ENCODE measurements at regions not wholly inside any gene's neighbourhood (a gene's known extent, or its start where the extent isn't known, plus 50 kb on each side); places are given as distances from the start of the nearest gene placed in this dataset.

- ATAC-seq (no peak), DNase-seq (no peak)
- peaks cover 4 to 7% of the 10 kb centered on the region in 2 donors for H3K27me3 Mint-ChIP-seq (ENCODE audit: low read depth in 2 of 2)
- TF ChIP-seq CTCF (IDR thresholded peaks at IDR 0.05) = no peak
- Histone ChIP-seq H3K9me3 (ENCODE audit: control insufficient read depth, insufficient read depth, low read length) (no peaks in the 10 kb centered on the region), H3K4me1 (ENCODE audit: control insufficient read depth, insufficient read depth, low read length) (no peaks in the 10 kb centered on the region), H3K36me3 (ENCODE audit: control insufficient read depth, insufficient read depth, low read length) (no peaks in the 10 kb centered on the region), H3K27ac (ENCODE audit: low read length) (no peak overlapping the region), H3K27me3 (ENCODE audit: control insufficient read depth, insufficient read depth, low read length) (no peaks in the 10 kb centered on the region), H3K4me3 (ENCODE audit: low read length) (no peak overlapping the region)
- WGBS (ENCODE audit: insufficient coverage) = 76% methylated on average over 4 of the region's 4 CpGs
- no peak overlapping the region for H3K4me3 Mint-ChIP-seq
- no peak overlapping the region for H3K27ac Mint-ChIP-seq
- intact Hi-C loops (cut with micrococcal nuclease) = no loop called here
- H3K36me3 Mint-ChIP-seq = no peaks in the 10 kb centered on the region
- H3K9me3 Mint-ChIP-seq = no peaks in the 10 kb centered on the region
- H3K4me1 Mint-ChIP-seq = no peaks in the 10 kb centered on the region
Measured at GRCh38 chr21:32196001-32196400, 82.8 kb downstream of the MIS18A start.

- no peaks in the 10 kb centered on the region for H3K9me3 ChIP-seq (ENCODE audit: control insufficient read depth, insufficient read depth, low read length)
- no peaks in the 10 kb centered on the region for H3K27me3 ChIP-seq (ENCODE audit: control insufficient read depth, insufficient read depth, low read length)
- H3K36me3 Mint-ChIP-seq = no peaks in the 10 kb centered on the region
- 77% methylated on average over 7 of the region's 7 CpGs for WGBS (ENCODE audit: insufficient coverage)
- no peak for DNase-seq
- no peak overlapping the region for H3K27ac ChIP-seq (ENCODE audit: low read length)
- H3K4me3 Mint-ChIP-seq = no peak overlapping the region
- H3K4me3 ChIP-seq (ENCODE audit: low read length) = no peak overlapping the region
- no peaks in the 10 kb centered on the region for H3K36me3 ChIP-seq (ENCODE audit: control insufficient read depth, insufficient read depth, low read length)
- H3K27me3 Mint-ChIP-seq (ENCODE audit: low read depth in 2 of 2) = peaks cover 13 to 22% of the 10 kb centered on the region in 2 donors
- intact Hi-C loops (cut with micrococcal nuclease) = no loop called here
- no peaks in the 10 kb centered on the region for H3K4me1 Mint-ChIP-seq
- ATAC-seq = no peak
- no peak for TF ChIP-seq CTCF (IDR thresholded peaks at IDR 0.05)
- H3K4me1 ChIP-seq (ENCODE audit: control insufficient read depth, insufficient read depth, low read length) = no peaks in the 10 kb centered on the region
- no peak overlapping the region for H3K27ac Mint-ChIP-seq
- no peaks in the 10 kb centered on the region for H3K9me3 Mint-ChIP-seq
Measured at GRCh38 chr21:32193098-32193465, 85.8 kb downstream of the MIS18A start.

- H3K36me3 ChIP-seq (ENCODE audit: control insufficient read depth, insufficient read depth, low read length) = no peaks in the 10 kb centered on the region
- no peaks in the 10 kb centered on the region for H3K9me3 Mint-ChIP-seq
- no peak overlapping the region for H3K27ac Mint-ChIP-seq
- H3K36me3 Mint-ChIP-seq = no peaks in the 10 kb centered on the region
- no peaks in the 10 kb centered on the region for H3K27me3 ChIP-seq (ENCODE audit: control insufficient read depth, insufficient read depth, low read length)
- H3K27me3 Mint-ChIP-seq (ENCODE audit: low read depth in 2 of 2) = peaks cover 13 to 23% of the 10 kb centered on the region in 2 donors
- H3K4me1 ChIP-seq (ENCODE audit: control insufficient read depth, insufficient read depth, low read length) = no peaks in the 10 kb centered on the region
- no peaks in the 10 kb centered on the region for H3K4me1 Mint-ChIP-seq
- no peak for ATAC-seq
- no peak overlapping the region for H3K4me3 Mint-ChIP-seq
- TF ChIP-seq CTCF (IDR thresholded peaks at IDR 0.05) = no peak
- WGBS (ENCODE audit: insufficient coverage) = 78% methylated on average over 13 of the region's 13 CpGs
- H3K4me3 ChIP-seq (ENCODE audit: low read length) = no peak overlapping the region
- intact Hi-C loops (cut with micrococcal nuclease) = no loop called here
- DNase-seq = no peak
- no peaks in the 10 kb centered on the region for H3K9me3 ChIP-seq (ENCODE audit: control insufficient read depth, insufficient read depth, low read length)
- no peak overlapping the region for H3K27ac ChIP-seq (ENCODE audit: low read length)
Measured at GRCh38 chr21:32192291-32193097, 86.4 kb downstream of the MIS18A start.

Measured in natural killer cell (primary cell).